M059J (cell line): ENCODE measurements at regions not wholly inside any gene's neighbourhood (a gene's known extent, or its start where the extent isn't known, plus 50 kb on each side); places are given as distances from the start of the nearest gene placed in this dataset.

Experiments used
- DNase-seq: peaks from one replicate; pipeline ENCODE4 v3.0.0-alpha.2; 2012; ENCODE audit warnings: low read depth

DNA sequence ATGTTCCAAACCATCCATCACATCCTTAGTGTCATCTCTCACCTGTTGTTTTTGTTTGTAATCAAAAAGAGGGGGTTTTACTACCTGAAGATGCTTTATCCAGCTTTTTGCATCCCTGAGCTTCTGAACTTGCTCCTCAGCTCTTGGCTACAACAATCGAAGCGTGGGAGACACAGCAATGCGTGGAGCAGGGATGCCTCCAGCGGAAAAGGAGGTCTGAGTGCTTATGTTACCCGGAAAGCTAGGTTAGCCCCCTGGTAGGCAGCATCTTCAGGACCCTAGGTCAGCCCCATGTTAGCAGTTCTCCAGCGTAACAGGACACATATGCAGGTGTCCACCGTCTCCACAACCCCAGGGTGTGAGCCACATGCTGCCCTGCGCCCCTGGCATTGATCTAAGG is 141.5 kb downstream of the RRAGC start:
- no peak for DNase-seq

DNA sequence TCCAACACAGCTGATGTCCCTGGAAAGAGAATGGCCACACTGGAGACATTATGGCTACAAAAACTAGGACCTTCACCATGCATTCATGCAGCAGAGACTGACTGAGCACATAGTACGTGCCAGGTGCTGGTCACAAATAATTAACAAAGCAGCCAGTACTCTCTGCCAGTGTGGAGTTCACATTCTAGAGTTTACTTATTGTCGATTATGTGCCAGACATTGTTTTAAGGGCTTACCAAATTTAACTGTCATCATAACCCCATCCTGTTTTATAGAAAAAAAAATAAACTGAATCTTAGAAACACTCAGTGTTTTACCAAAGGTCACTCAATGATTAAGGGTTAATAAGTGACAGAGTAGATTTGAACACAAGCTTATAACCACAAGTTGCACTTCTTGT is 143.3 kb downstream of the RRAGC start:
- no peak for DNase-seq

DNA sequence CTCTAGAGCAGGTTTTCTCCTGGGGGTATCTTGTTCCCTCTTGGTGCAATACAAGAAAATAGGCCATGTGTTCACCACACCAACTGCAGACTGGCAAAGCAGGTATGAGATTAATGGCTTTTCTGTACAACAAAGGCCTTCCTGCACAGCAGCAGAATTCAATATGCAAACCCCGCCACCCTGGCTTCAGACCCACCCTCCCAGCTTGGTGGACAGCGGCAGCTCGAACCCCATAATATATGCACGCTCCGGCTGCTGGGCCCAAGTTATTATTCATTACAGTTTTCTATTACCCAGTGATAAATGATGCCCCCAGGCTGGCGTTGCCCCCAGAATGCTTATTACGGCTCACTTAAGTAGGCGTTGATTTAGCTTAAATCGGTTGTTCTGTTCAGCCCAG is 144.2 kb downstream of the RRAGC start:
- DNase-seq, result no peak

DNA sequence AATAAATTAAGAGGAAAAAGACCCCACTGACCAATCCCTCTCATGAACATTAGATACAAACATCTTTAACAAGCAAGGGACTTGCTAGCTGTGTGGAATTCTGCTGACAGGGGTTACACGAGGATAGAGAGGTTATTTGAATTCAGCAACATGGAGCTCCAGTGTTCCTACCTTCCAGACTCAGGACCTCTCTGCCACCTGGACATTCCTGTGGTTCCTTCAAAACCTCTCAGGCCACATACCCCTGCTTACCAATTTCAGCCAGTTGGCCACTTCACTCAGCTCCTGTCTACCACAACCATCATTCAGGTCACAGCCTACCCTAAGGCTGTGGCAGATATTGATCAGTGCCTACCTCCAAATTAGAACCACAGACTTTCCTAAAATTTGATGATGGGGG is 147.5 kb downstream of the RRAGC start:
- no peak for DNase-seq

DNA sequence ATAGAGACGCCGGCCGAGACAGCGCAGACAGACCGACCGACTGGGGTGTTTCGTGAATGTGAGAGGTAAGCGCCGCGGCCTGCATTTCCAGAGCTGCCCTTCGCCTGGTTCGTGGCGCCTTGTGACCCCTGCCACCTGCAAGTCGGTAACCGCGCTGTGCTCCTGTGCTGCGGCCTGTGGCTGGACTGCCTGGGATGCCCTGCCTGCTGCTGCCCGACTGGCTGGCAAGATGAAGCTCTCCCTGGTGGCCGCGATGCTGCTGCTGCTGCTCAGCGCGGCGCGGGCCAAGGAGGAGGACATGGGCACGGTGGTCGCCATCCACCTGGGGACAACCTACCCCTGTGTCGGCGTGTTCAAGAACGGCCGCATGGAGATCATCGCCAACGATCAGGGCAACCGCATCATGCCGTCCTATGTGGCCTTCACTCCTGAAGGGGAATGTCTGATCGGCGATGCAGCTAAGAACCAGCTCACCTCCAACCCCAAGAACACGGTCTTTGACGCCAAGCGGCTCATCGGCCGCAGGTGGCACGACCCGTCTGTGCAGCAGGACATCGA is 150.8 kb downstream of the RRAGC start:
- DNase-seq, result no peak

DNA sequence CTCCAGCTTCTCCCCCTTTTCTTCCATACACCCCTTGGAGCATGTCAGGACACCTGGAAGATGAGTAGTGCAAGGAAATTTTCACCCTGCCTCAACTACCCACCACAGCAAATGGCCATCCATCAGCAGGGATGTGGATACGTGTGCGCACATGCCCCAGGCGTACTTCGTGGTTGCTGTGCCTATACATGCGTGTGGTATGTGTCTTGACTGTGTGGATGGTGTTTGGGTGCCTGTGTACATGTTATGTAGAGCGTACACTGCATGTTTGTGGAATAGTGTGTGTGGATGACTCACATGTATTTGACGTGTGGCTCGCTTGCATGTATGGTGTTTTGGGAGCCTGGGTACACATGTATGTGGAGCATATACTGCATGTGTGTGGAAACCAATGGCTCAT is 158.5 kb downstream of the RRAGC start:
- DNase-seq, result no peak

DNA sequence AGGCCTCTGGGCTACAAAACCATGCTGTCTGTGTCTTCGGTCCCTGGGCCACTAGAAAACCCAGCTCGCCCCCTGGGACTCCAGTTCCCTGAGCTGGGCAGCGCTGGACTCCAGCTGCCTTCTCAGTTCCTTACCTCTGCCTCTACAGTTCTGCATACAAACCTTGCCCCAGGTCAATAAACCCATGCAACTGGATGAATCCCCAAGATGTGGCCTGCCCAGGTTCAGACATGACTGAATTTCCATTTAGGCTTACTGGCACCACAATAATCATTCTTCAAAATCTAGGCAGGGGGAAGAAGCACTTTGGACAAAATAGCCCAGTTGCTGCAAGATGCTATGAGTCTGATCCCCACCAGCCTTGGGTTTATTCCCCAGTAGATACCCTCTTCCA is 159.5 kb downstream of the RRAGC start:
- DNase-seq, result no peak

DNA sequence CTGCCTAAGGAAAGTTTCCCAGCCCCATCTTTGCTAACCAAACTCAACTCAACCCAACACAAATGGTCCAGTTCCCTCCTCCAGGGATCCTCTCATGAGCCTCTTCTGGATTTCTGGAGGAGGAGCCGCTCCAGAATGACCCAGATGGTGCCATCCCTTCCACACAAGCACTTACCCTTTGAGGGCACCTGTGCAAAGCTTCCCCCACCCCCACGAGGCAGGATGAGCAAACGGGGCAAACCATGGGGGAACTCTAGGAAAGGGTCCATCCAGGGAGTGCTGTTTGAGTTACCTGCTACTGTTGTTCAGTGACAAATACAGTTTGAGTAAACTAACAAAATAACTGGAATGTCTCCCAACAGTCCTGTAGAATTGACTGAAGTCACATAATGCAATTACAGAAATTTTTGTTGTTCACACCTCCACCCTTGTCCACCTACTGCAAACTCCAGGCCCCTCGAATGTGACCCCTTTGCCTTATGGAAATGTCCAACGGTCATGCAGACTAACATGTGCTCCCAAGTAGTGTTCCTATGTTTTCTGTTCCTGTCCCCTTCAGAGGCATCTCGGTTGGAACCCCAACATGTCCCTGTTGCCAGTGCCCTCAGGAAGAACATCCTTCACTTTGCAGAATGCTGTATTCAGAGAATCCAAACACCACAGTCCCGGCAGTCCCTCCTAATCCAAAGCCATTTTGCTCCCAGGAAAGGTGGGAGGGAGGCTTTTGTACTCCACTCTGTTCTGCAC is 160.1 kb downstream of the RRAGC start:
- DNase-seq, result no peak

DNA sequence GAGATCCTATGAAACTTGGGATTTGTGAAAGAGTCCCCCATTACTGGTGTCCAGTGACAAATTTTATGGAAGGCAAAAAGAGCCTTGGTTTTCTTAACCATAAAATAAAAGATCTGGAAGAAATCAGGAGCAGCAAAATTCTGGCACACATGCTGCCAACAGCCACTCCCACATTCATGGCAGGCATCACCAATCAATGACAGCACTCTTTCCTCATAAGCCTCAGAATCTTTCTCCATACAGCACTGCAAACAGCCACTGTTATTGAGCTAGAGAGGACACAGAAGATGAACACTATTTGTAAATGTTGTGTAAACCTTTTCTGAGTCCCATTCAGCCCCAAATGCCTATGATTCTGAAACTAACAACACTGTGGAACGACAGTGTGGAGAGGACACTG is 162.2 kb downstream of the RRAGC start:
- DNase-seq, result no peak

DNA sequence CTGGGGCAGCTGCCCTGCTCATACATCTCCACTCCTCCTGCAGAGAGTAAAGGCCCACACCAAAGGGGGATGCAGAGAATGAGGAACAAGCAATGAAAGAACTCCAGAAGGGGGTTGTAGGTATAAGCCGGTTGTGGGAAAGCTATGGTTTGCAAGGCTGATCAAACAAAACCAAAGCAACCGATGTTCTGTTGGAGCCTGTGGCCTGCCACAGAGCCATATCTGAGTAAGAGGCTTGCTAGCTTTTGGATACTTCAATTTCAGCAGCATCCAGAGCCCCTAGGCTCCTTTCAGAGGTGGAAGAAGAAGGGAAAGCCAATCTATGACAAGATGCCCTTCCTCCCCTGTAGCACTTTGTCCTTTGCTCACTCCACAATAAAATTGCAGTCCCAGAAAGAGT is 163.2 kb downstream of the RRAGC start:
- DNase-seq, result no peak

DNA sequence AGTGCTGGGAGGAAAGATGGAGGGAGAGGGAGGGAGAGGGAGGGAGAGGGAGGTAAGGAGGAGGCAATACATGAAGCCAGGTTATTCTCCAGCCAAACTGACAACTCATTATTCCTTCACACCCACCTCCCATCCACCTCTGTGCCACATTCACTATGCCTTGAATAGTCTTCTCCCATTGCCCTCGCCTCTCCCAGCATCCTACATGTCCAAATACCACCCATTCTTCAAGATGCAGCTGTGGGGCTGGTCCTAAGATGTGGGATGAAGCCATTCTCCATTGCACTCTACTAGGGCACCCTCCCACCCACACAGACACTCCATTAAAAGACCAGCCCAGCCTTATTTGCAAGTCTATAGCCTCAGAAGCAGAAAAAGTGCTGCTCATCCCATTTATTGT is 165.8 kb downstream of the RRAGC start:
- no peak for DNase-seq

DNA sequence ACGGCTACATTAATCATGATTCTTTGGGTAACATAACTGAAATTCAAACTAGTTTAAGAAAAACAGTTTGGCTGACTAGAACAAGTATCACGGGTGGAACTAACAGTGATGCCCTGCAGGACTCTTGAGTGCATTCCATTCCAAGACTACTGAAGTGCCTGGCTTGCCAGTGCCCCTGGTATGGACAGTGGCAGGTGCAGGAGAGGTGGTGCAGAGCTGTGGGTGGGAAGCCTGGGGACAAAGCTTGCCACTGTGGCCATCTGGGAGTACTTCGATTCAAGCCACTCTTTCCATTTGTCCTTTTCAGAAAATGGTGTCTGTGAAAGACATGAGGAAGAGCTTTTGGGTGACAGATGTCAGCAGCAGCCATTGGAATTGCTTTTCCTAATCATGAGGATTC is 166.5 kb downstream of the RRAGC start:
- no peak for DNase-seq

DNA sequence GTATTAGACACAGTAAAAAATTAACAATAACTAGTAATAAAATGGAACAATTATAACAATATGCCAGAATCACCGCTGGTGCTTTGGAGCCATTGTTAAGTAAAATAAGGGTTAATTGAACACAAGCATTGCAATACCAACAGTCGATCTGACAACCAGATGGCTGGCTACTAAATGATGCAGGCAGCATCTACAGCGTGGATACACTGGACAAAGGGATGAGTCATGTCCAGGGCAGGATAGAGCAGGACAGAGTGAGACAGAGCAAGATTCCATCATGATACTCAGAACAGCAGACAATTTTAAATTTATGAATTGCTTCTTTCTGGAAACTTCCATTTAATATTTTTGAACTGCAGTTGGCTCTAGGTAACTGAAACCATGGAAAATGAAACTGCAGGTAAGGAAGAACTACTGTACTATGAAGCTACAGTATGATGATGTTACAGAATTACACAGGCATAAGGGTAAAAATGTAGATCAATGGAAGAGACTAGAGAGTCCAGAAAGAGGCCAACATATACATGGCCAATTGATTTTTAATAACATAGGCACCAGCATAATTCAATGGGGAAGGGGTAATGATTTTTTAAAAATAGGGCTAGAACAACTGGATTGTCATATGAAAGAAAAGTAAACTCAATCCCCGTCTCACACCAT is 168.7 kb downstream of the RRAGC start:
- DNase-seq, result peak; percentile 7

DNA sequence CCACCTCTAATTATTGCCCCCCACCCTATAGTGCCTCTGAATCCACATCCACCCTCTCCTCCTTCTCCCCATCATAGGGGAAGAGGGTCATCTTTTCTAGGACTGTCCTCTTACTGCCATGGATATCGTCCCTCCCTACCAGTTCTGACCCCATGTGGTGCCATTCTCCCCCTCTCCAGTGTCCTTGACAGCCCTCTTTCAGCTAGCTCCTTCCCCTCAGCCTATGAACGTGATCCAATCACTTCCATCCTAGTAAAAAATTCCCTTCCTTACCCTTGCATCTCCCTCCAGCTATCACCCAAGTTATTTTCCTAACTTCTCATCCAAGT is 172.7 kb downstream of the RRAGC start:
- DNase-seq, result no peak

DNA sequence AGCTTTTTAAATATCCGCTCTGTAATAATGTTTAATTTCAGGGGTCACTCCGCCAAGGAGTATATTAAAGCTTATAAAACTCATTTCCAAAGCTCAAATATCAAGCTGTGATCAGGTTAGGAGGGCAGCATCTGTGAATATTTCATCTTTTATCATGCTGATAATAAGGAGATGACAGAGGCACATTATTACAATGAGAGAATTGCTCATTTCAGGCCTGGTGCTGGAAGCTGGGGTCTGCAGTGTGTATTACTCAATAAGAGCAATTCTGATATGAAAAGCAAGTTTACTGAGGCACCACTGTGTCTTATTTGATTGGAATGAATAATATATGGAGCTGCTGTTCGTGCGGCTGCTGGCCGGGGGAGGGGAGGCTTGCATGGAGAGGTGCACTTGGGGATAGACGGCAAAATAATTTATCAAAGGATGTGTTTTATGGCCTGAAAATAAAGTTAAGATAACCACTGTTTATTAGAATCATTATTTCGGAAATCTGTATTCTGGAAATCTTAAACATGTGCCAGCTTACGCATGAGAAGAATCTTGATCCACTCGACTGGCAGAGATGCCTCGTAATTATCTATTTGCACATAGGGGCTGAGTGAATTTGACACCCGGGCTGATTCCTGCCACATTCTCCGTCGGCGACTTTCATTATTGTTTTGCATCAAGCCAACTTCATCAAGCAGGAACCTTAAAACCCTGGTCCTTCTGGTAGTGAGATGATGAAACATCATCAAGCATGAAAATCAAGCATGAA is 173.2 kb downstream of the RRAGC start:
- no peak for DNase-seq

DNA sequence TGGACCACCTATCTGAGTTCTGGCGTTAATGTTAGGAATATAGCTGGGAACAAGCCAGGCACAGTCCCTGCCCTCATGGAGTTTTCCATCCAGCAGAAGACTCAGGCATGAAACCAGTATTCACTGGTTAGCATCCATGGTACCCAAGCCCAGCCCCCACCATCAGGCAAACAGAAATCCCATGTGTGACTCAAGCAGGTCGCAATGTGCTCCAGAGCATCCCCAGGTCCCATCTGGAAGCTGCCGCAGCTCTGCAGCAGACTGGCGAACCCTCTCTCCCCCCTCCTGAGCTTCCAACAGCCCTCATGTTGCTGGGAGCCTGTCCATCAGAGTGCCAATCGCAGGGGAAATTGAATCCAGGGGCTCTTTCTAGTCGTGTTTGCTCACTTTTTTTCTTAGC is 174.2 kb downstream of the RRAGC start:
- DNase-seq, result no peak

DNA sequence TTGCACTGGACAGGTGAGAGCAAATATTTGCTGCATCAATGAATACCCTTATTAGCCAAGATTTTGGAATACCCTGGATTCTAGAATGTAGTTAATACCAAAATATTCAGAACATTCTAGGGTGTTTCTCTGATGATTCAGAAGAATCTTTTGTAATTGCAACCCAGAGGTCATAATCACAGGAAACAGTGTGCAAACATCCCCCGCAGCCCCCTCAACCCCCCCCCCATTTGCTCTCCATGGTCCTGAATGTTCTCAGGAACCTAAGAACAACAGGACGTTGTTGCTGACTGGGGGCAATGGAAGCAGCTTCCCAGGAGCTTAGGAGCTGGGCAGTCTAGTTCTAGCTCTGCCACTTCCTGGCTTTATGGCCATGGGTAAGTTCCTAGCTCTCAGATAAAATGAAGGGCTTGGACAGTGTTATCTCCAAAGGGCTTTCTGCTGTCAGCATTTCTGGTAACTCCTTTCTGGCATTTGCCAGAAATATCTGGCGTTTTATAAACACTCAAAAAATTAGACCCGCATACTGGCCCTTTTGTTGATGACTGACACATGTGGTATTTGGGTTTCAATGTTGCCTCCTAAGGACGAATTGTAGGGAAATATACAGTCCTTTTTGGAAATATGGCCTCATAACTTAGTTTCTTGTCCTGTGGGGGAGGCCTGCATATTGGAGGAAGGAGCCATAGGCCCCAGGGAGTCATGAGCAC is 178.6 kb downstream of the RRAGC start:
- DNase-seq, result no peak

DNA sequence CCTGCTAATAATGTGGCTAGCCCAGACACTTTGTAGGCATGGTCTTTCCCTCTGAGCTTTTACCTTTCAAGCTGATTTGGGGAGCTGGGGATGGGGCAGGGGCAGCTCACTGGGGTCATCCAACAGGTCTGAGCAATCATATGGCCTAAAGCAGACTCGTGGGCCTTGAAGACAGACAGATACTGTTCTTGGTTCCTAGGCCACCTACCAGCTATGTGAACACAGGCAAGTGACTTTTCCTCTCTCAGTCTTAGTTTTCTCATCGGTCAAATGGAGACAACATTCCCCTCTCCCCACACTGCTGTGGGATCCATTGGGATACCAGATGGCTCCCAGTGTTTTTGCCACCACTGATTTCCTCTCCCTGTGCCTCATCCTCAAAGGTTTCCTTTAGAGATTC is 181.8 kb downstream of the RRAGC start:
- DNase-seq, result no peak

DNA sequence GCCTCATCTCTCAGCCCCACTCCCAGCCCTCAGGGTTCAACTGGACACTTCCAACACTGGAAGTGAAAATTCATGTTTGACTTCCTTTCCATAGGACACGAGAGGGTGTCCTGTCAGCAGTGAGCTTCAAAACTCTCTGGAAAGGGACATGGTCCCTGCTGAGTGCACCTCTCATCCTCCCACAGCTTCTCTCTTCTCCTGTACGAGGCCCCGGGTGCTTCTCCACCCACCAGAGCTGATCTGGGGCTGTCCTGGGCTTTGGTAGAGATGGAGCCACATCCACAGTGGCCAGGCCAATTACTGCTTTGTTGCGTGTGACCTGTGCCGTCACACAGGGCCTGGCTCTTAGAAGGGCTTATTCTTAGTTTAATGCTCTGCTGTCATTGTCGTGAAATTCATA is 182.3 kb downstream of the RRAGC start:
- DNase-seq, result no peak

DNA sequence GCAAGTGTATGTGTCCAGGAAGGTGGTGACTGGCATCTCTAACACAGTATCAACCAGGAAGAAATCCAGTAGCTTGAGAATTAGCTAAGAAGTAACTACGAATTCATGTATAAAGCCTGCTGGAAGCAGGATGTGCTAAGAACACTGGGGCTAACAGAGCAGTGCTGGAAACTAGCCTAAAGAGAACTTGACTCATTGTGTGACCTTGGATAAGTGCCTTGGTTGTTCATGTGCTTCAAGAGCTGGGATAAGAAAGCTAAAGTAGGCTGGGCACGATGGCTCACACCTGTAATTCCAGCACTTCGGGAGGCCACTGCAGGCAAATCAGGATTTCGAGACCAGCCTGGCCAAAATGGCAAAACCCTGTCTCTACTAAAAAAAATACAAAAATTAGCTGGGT is 186.9 kb downstream of the RRAGC start:
- DNase-seq, result no peak

DNA sequence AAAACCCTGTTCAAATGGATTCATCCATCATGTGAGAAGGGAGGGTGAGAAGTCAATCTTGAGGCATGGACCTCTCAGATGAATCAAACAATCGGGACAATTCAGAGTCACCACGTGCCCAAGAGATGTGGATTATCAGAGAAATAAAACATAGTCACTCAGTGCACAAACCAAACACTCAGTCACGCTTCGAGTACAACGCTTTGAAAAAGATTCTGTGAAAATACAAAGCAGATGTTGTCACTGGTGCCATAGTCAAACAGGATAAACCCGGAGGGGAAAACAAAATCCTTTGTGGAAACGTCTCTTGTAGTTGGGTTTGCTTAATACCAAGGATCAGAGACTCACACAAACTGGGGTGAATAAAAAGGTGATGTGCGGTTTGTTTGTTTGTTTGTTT is 188.4 kb downstream of the RRAGC start:
- no peak for DNase-seq

DNA sequence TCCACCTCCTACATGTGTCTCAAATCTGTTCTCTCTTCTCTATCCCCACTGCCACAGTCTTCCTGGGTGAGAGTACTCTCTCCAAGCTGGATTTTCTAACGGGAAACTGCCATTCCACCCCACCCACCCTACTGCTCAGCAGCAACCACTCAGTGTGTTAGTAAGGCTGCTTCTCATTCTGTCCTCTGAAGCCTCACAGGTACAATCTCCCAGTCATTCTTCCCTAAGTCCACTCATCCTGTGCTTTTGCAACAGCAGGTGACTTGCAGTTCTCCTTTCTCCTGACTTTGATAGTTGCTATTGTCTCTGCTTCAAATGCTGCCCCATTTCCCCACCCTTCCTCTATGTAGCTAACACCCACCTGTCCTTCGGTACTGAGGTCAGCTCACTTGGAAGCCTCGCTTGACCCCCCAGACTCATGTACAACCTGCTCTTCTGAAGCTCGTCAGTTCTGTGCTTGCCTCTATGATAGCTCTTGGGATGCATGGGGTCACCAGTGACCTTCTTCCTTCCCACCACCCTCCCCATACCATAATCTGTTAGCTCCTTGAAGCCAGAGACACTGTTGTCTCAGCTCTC is 188.9 kb downstream of the RRAGC start:
- DNase-seq, result no peak
